IPS-18a (cell line): ENCODE measurements at regions not wholly inside any gene's neighbourhood (a gene's known extent, or its start where the extent isn't known, plus 50 kb on each side); places are given as distances from the start of the nearest gene placed in this dataset.

Source experiments
- H3K27ac ChIP-seq: one replicate; pipeline ENCODE4 v1.5.1; 2013; ENCODE audit warnings: low read length
- H3K27me3 ChIP-seq: one replicate; pipeline ENCODE4 v1.6.1; 2013; ENCODE audit warnings: mild to moderate bottlenecking, low read length; ENCODE audit not compliant: control insufficient read depth, insufficient read depth
- H3K36me3 ChIP-seq: one replicate; pipeline ENCODE4 v1.6.1; 2013; ENCODE audit warnings: low read depth, low read length; ENCODE audit not compliant: control insufficient read depth
- H3K4me1 ChIP-seq: one replicate; pipeline ENCODE4 v1.6.1; 2013; ENCODE audit warnings: low read depth, low read length; ENCODE audit not compliant: control insufficient read depth
- H3K4me3 ChIP-seq: one replicate; pipeline ENCODE4 v1.5.1; 2013; ENCODE audit warnings: low read length
- H3K9ac ChIP-seq: one replicate; pipeline ENCODE4 v1.6.1; 2013; ENCODE audit warnings: mild to moderate bottlenecking, low read length, moderate library complexity
- H3K9me3 ChIP-seq: one replicate; pipeline ENCODE4 v1.6.1; 2013; ENCODE audit warnings: low read depth, low read length; ENCODE audit not compliant: control insufficient read depth

DNA sequence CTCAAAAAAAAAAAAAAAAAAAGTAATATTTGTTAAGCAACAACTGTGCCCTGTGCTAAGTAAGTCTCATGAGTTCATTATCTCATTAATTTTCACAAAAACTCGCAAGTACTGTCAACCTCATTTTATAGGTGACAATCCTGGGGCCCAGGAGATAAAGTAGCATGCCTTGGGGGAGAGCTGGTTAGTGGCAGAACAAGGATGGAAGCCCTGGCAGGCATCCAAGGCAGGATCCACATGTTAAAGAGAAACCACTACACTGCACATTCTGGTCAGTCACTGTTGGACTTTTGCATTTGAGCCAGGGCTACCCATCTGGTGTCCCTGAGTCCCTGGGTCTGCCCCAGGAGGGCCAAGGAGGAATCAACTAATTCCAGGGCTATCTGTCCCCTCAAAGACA, 54.6 kb downstream of the ZFP36L2 start:
- Histone ChIP-seq H3K9me3 (peaks cover 15% of the 10 kb centered on the region), H3K27ac (no peak overlapping the region), H3K4me3 (no peak overlapping the region), H3K36me3 (no peaks in the 10 kb centered on the region), H3K4me1 (no peaks in the 10 kb centered on the region), H3K9ac (no peak overlapping the region), H3K27me3 (no peaks in the 10 kb centered on the region)

DNA sequence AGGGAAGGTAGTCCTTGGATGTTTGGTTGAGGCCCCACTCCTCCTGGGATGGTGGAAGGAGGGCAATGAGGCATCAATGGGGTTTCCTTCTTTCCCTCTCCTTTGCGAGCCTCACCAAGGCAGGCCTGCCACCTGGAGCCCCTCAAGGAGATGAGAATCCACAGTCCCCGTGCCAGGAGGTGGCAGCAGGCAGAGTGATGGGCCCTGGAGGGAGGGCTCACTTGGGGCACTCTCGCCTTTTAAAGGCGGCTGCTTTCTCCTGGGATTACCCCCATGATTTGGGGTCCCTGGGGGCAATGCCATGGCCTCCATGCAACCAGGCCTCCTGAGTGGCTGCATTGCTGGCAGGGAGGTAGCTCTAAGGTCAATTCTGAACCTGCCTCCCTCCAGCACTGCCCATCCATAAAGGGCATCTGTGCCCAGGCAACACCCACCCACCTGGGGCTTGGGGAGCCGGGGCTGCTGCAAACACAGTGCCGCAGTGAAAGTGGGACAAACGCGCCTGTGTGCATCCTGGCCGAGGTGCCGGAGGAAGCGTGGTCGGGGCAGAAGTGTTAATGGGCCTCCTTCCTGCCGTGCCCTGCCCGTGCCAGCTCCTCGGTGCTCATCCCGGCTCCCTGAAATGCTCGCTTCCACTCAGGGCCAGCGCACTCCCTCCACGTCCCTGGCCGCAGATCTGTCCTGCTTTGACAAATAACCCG, 55.9 kb downstream of the ZFP36L2 start:
- H3K9ac ChIP-seq, result no peak overlapping the region
- peaks cover 12% of the 10 kb centered on the region for H3K9me3 ChIP-seq
- no peaks in the 10 kb centered on the region for H3K4me1 ChIP-seq
- H3K27ac ChIP-seq, result no peak overlapping the region
- H3K36me3 ChIP-seq, result no peaks in the 10 kb centered on the region
- H3K4me3 ChIP-seq, result no peak overlapping the region
- H3K27me3 ChIP-seq, result no peaks in the 10 kb centered on the region

DNA sequence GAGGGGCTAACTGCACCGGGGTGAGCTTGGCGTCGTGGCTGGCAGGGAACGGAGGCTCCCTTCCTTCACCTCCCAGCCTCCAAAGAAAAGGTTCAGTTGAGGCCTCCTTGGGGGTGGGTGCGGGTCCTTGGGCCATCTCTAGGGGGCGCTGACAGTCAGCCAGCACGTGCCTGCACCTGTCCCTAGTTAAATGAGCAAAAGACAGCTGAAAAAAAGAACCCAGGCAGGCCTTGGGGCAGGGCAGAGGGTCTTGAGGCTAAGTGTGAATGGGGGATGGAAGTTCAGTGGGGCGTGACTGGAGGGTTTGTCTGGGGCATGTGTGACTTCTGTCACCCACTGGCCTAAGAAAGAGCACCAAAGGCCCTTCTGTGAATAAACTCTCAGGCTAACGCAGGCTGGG, 56.4 kb downstream of the ZFP36L2 start:
- H3K4me3 ChIP-seq, result no peak overlapping the region
- H3K27ac ChIP-seq, result no peak overlapping the region

DNA sequence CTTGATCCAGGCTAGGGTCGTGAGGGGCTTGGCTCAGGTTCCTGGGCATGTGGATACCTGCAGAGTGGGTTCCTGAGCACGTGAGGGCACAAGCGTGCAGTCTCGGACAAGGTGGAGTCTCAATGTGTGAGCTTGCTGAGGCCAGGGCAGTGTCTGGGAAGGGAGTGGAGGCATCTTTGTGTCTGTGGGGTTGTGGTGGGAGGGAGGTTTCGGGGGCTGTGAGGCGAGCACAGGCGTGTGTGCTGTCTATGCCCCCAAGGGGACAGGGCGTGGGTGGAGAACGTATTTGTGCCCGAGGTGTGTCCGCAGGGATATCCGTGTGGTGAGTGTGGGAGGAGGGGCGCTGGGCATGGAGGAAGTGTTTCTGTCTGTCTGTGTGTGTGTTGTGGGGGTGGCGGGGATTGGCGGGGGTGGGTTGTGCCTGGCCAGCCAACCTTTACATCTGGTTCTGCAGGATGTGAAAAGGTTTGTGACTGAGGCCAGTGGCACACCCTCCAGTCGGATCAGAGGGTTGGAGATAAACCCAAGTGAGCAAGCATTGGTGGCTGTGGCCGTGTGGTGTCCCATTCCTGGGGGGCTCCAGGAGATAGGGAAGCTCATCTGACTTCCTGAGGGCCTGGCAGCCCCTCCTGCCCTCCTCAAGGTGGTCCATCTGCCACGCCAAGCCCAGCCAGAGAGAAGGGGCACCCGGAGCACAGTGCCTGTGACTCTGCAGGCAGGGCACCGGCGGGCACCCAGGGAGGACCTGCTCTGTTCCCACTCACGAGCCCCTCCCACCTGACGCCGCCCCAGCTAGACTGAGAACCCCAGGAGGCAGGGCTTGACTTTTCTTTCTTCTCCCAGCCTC, 57.1 kb downstream of the ZFP36L2 start:
- no peak overlapping the region for H3K4me3 ChIP-seq
- H3K9me3 ChIP-seq, result peaks cover under 1% of the 10 kb centered on the region
- H3K4me1 ChIP-seq, result no peaks in the 10 kb centered on the region
- no peaks in the 10 kb centered on the region for H3K36me3 ChIP-seq
- no peaks in the 10 kb centered on the region for H3K27me3 ChIP-seq
- H3K9ac ChIP-seq, result no peak overlapping the region
- no peak overlapping the region for H3K27ac ChIP-seq

More for the DNA sequence above, 56.4 kb downstream of the ZFP36L2 start:
- no peaks in the 10 kb centered on the region for H3K4me1 ChIP-seq
- H3K36me3 ChIP-seq, result no peaks in the 10 kb centered on the region
- H3K9me3 ChIP-seq, result peaks cover 7% of the 10 kb centered on the region
- H3K9ac ChIP-seq, result no peak overlapping the region
- H3K27me3 ChIP-seq, result no peaks in the 10 kb centered on the region

DNA sequence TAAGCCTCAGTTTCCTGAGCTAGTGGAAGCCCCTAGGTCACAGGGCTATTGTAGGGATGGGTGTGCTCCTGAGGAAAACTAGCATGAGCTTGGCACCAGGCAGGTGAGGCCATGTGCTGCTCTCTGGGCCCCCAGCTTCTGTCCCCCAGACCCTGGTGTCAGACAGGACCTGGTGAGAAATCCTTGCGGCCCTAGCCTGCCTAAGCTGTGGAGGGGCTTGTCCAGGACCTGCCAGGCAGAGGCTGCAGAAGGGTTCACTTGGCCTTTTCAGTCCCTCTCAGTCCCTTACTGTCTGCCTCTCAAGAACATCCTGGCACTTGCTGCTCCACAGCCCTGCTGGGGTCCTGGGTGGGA, 58.4 kb downstream of the ZFP36L2 start:
- Histone ChIP-seq H3K9ac (no peak overlapping the region), H3K4me3 (no peak overlapping the region), H3K4me1 (no peaks in the 10 kb centered on the region), H3K27ac (no peak overlapping the region), H3K27me3 (no peaks in the 10 kb centered on the region), H3K9me3 (no peaks in the 10 kb centered on the region), H3K36me3 (no peaks in the 10 kb centered on the region)

DNA sequence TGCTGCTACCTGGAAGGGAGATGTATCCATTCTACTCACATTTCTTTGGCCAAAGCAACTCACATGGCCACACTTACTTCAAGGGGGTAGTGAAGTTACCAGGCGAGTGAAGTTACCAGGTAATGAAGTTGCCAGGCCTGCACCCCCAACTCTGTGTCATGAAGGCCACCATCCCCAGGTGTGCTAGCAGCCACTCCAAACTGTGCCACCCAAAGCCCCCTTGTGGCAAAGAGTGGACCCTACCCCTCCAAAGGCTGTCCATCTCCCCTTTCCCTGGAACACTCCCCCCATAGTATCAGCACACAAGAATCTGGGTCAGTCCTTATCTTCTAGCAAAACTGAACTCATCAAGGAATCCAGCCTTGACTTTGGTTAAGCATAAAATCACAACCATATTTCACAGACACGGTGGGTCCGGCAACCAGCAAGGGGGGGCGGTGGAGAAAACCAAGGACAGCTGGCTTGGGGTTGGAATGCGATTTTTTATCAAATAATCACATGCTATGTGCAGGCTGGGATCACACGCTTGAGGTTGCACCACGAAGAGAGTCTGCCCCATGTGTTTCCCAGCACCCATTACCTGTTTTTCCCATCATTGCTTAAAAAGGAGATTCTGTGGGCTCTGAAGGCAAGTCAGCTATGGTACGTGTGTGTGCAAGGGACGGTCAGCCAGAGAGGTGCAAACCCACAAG, 60.9 kb downstream of the ZFP36L2 start:
- H3K9ac ChIP-seq, result no peak overlapping the region
- no peaks in the 10 kb centered on the region for H3K36me3 ChIP-seq
- H3K27ac ChIP-seq, result no peak overlapping the region
- no peaks in the 10 kb centered on the region for H3K4me1 ChIP-seq
- no peaks in the 10 kb centered on the region for H3K9me3 ChIP-seq
- H3K4me3 ChIP-seq, result no peak overlapping the region
- H3K27me3 ChIP-seq, result no peaks in the 10 kb centered on the region

DNA sequence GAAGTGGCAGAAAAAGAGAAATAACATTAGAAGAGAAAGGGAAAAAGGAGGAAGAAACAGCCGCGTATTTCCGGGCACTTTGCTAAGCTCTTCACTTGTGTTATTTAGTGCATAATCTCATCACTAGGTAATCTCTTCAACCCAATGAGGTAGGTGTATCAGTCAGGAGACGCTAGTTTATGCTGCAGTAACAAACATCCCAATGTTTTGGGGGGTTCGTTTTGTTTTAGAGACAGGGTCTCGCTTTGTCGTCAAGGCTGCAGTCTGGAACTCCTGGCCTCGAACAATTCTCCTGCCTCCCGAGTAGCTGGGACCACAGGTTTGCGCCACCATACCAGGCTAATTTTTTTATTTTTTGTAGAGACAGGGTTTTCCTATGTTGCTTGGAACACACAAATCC, 61.7 kb downstream of the ZFP36L2 start:
- no peaks in the 10 kb centered on the region for H3K9me3 ChIP-seq
- no peaks in the 10 kb centered on the region for H3K4me1 ChIP-seq
- no peak overlapping the region for H3K4me3 ChIP-seq
- H3K27ac ChIP-seq, result no peak overlapping the region
- H3K27me3 ChIP-seq, result no peaks in the 10 kb centered on the region
- no peaks in the 10 kb centered on the region for H3K36me3 ChIP-seq
- H3K9ac ChIP-seq, result no peak overlapping the region

DNA sequence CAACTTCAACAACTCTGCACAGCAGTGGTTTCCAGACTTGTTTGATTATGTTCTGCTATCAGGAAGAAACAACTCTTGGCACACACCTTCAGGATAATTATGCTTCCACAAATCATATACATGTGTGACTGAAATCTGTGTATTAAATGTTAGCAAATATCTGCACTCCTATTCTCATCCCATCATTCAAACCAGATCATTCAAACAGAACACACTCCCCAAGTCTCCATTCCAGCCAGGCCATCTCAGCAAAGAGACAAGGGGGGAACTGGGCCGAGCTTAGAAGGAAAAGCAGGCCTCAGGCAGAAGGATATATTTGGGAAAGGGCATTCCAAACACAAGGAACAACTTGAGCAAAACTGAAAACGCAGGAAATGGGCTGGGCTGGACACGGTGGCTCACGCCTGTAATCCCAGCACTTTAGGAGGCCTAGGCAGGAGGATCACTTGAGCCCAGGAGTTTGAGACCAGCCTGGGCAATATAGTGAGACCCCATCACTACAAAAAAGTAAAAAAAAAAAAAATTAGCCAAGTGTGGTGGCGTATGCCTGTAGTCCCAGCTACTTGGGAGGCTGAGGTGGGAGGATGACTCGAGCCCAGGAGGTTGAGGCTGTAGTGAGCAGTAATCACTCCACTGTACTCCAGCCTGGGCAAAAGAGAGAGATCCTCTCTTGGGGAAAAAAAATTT, 62.7 kb downstream of the ZFP36L2 start:
- H3K27ac ChIP-seq, result no peak overlapping the region
- no peak overlapping the region for H3K9ac ChIP-seq
- H3K36me3 ChIP-seq, result no peaks in the 10 kb centered on the region
- no peaks in the 10 kb centered on the region for H3K27me3 ChIP-seq
- no peaks in the 10 kb centered on the region for H3K4me1 ChIP-seq
- H3K4me3 ChIP-seq, result no peak overlapping the region
- no peaks in the 10 kb centered on the region for H3K9me3 ChIP-seq

DNA sequence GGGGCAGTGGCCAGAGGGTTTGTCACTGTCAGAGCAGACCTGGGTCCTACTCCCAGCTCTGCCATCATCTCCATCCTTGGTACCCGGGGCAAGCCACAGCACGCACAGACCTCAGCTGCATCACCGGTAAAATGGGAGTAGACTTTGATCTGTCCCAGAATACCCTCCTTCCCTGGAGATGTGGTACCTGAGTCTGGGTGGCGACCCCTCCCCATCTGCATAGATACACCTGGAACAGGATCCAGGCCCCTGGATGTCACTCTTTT, 64.0 kb downstream of the ZFP36L2 start:
- Histone ChIP-seq H3K4me3 (no peak overlapping the region), H3K27ac (no peak overlapping the region)

DNA sequence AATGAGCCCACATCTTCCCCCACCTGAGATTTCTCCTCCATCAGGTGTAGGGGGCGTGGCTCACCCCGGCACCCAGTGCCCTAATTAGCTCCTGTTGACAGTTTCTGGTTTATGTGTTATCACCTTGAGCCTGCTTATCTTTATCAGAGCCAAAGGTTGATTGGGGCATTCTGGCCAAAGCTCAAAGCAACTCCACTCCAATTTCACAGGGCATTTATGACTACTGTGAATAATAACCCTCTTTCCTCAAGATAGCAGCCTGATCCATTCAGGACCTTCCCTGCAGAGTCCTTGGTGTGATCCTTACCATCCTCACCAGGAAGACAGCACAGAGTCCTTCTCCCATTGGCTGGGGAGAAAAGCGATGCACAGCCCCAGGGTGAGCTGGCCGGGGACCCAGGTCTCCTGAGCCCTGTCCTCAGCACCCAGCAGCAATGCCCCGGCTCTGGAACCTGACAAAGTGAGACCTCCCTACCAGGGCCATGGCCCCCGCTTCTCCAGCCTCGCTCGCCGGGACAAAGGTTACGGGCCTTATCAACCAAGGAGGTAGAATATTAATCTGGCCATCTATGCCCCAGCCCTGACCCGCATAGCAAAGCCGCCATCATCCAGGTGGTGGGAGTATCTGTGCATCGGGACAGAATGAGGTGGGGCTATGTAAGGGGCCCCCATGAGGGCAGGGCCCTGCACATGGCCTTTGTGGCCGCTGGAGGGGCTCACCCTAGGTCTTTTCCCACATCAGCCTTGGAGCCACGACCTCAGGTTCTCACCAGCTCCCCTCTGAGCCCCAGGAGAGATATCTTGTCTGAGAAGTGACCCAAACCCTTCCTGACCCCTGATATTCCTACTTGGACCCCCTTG, 64.5 kb downstream of the ZFP36L2 start:
- Histone ChIP-seq H3K4me1 (no peaks in the 10 kb centered on the region), H3K27me3 (no peaks in the 10 kb centered on the region), H3K27ac (no peak overlapping the region), H3K9ac (no peak overlapping the region), H3K9me3 (no peaks in the 10 kb centered on the region), H3K4me3 (no peak overlapping the region), H3K36me3 (no peaks in the 10 kb centered on the region)

More for the DNA sequence above, 64.0 kb downstream of the ZFP36L2 start:
- Histone ChIP-seq H3K27me3 (no peaks in the 10 kb centered on the region), H3K9ac (no peak overlapping the region), H3K9me3 (no peaks in the 10 kb centered on the region), H3K36me3 (no peaks in the 10 kb centered on the region), H3K4me1 (no peaks in the 10 kb centered on the region)

DNA sequence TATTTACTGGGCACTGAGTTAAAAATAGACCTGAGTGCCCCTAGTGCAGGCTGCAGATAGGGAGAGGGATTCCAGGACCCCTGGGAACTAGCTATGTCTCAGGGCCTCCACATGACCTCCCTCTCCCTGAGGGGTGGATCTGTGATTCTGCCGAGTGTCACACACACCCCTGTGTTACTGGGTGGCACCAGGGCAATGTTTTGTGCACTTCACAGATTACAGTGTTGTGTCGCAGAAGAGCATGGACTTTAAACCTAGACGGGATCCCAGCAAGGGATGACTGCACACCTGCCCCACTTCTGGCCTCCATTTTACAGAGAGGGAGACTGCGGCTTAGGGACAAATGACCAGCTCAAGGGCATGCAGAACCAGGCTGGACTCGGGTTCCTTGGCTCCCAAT, 65.6 kb downstream of the ZFP36L2 start:
- H3K27me3 ChIP-seq, result no peaks in the 10 kb centered on the region
- no peaks in the 10 kb centered on the region for H3K36me3 ChIP-seq
- no peak overlapping the region for H3K27ac ChIP-seq
- H3K9ac ChIP-seq, result no peak overlapping the region
- no peak overlapping the region for H3K4me3 ChIP-seq
- H3K9me3 ChIP-seq, result no peaks in the 10 kb centered on the region
- no peaks in the 10 kb centered on the region for H3K4me1 ChIP-seq
